ENCODE measurements at regions not wholly inside any gene's neighbourhood (a gene's known extent, or its start where the extent isn't known, plus 50 kb on each side); places are given as distances from the start of the nearest gene placed in this dataset.

DNA sequence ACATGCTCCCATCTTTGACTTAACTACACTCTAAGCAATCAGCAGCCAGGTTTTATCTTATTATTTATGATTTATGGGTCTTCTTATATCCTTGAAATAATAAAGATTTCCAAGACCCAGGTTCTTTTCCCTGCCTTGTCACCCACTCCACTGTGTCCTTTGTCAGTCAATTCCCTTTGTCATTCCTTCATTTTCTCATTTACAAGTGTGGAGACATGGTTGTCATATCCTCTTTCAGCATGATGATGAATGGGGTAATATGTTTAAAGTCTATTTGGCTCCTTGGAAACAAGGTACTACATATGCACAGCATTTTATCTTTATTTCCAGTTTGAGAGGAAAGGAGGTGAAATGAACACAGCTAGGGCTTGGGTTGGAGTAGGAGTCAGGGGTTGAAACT, 521.8 kb downstream of the LMO7 start:
- no peak for DNase-seq

- no peak for DNase-seq
Observed at GRCh38 chr13:76153239-76153638, 517.1 kb downstream of the LMO7 start.

DNA sequence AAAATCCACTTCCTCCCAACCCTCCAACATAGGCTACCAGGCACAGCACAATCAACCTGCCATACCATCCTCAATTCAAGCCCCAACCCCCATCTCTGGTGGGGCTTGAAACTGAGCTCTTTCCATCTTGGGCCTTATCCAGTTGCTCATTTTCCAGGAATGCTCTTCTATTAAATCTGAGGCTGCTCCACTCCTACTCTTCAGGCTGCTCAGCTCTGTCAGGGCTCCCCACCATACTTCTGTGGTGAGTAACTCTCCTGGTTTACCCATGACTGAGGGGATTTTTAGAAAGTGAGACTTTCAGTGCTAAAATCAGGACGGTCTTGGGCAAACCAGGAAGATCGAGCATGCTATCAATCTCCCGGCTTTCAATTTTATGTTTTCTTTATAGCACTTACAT, 512.8 kb downstream of the LMO7 start:
- DNase-seq, result no peak

DNA sequence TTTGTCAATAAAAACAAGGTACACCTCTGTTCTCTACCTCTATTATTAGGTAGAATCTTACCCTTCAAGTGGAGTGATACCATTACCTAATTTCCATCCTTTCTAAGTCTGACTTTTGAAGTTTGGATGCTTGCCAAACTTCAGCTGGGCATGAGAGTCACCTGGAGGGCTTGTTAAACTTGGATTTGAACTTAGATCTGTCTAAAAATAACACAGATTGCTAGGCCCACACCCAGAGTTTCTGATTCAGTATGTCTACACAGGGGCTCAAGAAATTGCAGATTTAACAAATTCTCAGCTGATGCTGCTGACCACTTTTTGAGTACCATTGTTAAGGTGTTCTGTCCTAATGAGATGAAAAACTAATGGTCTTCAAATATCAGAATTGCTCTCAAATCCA, 512.2 kb downstream of the LMO7 start:
- DNase-seq, result no peak

DNA sequence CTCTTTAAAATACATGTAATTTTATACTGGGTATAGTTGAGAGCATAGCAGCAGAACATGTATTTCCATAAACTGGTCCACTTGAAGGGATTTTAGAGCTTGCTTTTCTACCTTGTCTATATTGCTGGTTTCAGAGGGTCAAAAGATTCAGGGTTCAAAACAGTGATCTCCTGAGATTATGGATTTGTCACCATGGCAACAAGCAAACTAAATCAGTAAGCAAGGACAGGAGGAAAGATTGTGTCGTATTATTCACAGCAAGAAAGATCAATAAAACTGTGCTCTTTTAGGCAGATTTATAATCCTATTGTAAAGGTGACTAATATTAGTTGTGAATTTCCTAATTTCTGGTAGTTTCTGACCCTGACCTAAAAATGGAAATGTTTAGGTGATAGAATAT, 496.4 kb downstream of the LMO7 start:
- no peak for DNase-seq

- DNase-seq, result no peak
Observed at GRCh38 chr13:76131551-76131950, 495.4 kb downstream of the LMO7 start.

DNA sequence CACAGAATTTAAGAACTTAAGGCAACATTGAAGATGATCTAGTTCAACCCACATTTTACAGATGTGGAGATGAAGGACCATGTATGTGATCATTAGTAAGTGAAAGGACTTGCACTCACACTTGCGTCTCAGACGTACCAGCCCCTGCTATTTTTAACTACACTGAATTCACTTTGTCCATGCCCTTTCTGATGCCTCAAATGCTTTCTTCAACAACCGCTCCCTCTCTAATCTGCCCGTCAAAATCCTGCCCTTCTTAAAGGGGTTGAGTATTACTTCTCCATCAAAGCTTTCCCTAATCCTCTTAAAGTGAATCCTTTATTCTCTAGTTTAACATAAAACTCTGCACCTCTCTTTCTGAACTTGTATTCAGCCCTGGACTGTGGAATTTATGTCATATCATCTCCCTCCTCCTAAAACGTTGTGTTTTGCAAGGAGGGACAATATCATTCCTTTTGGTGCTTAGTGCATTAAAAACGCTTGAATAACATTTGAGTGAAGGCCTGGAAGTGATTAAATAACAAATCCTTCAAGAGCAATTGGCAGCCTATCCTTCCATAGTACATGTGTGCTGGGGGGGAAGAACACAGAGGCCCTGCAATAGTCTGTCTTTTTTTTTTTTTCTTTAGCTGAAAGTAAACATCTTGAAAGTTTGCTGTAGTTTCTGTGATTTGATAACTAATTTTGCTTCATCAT, 493.3 kb downstream of the LMO7 start:
- DNase-seq, result no peak

- DNase-seq, result no peak
Observed at GRCh38 chr13:76127922-76128321, 491.8 kb downstream of the LMO7 start.

GRCh38 chr13:76123548-76123947, 487.4 kb downstream of the LMO7 start:
- DNase-seq, result no peak

DNA sequence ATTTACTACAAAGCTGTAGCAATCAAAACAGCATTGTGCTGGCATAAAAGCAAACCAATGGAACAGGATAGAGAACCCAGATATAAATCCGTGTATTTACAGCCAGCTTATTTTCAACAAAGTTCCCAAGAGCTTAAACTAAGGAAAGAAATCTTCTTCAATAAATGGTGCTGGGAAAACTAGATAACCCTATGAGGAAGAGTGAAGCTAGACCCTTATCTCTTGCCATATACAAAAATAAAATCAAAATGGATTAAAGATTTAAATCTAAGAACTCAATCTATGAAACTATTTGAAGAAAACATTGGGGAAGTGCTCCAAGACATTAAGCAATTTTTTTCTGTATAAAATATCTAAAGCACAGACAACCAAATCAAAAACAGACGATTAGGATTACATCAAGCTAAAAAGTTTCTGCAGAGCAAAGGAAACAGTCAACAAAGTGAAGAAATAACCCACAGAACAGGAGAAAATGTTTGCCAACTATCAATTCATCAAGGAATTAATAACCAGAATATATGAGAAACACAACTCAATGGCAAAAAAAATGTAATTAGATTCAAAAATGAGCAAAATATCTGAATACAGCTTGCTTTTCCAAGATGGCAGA, 480.7 kb downstream of the LMO7 start:
- DNase-seq, result no peak

DNA sequence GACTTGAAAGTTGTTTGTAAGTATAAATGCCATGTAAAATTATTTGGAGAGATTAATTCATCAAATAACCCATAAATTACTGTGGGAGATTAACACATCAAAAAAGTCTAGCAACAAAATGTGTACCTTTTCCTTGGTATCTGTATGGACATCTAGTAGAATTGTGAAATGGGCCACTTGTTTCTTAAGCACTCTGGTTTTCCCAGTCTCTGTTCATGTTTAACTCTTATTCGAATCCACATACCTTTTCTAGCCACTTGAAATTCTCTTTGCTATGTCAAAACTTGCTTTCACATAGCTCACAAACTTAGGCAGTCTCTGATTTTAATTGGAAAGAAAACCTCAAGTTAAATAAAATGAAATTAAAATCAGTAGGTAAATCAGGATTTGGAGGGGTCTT, 470.6 kb downstream of the LMO7 start:
- no peak for DNase-seq

GRCh38 chr13:76094645-76095044, 458.5 kb downstream of the LMO7 start:
- no peak for DNase-seq

GRCh38 chr13:76091076-76091475, 454.9 kb downstream of the LMO7 start:
- DNase-seq, result no peak

DNA sequence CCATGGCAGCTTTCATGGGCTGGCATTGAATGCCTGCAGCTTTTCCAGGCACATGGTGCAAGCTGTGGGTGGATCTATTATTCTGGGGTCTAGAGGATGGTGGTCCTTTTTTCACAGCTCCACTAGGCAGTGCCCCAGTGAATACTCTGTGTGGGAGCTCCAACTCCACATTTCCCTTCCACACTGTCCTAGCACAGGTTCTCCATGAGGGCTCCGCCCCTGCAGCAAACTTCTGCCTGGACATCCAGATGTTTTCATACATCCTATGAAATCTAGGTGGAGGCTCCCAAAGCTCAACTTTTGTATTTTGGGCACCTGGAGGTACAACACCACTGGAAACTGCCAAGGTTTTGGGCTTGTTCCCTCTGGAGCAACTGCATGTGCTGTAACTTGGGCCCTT, 450.6 kb downstream of the LMO7 start:
- DNase-seq, result no peak

DNA sequence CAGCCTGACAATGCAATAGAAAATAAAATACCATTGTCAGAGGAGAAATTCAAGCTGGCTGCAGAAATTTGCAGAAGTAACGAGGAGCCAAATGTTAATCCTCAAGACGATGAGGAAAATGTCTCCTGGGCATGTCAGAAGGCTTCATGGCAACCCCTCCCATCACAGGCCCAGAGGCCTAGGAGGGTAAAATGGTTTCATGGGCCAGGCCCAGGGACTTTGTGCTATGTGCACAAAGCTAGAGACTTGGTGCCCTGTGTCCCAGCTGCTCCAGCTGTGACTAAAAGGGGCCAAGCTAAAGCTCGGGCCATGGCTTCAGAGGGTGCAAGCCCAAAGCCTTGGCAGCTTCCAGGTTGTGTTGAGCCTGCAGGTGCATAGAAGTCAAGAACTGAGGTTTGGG, 431.7 kb downstream of the LMO7 start:
- no peak for DNase-seq

- DNase-seq, result no peak
Observed at GRCh38 chr13:76053181-76053580, 417.1 kb downstream of the LMO7 start.

DNA sequence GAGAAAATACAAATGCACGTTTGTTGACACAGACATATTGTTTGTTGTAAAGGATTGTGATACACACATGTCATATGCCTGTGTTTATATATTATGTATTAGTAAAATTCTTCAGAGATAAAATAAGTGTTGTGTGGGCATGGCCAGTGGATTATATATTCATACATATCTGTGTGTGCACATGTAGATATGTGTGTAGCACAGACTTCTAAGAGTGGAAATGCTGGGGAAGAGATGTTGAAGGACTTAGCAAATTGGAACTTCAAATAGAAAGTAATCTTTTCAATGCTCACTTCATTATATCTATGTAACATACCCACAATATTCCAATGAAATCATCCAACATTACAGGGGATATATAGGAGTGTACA, 413.2 kb downstream of the LMO7 start:
- DNase-seq, result no peak

GRCh38 chr13:76048675-76049375, 412.7 kb downstream of the LMO7 start:
- no peak for DNase-seq

DNA sequence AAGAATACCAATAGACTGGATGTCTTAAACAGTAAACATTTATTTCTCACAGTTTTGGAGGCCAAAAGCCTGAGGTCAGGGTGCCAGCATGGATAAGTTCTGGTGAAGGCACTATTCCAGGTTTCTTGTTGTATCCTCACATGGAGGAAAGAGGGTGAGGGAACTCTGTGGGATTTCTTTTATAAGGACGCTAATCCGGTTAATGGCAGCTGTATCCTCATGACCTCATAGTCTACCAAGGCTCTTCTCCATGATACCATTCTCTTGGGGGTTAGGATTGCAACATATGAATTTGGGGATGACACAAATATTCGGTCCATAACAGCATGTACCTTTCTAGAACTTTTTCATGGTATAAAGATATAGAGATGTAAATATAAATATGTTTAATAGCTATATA, 412.0 kb downstream of the LMO7 start:
- DNase-seq, result no peak

DNA sequence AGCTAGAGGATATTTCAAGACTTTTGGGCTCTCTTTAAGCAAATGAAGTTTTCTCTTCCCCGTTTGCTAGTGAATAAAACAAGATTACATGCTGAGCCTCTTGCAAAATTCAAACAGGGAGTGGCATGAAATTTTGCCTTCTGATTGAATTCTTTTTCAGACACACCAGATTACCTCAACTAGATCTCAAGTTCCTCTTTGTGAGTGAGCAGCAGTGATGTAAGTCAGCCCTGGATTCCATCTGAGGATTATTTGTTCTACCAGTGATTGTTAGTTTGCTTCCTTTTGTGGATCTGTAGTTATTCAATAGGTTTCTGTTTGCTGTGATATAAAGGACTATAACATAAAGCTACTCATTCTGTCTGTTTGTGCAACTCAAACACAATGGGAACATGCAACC, 407.7 kb downstream of the LMO7 start:
- DNase-seq, result no peak

DNA sequence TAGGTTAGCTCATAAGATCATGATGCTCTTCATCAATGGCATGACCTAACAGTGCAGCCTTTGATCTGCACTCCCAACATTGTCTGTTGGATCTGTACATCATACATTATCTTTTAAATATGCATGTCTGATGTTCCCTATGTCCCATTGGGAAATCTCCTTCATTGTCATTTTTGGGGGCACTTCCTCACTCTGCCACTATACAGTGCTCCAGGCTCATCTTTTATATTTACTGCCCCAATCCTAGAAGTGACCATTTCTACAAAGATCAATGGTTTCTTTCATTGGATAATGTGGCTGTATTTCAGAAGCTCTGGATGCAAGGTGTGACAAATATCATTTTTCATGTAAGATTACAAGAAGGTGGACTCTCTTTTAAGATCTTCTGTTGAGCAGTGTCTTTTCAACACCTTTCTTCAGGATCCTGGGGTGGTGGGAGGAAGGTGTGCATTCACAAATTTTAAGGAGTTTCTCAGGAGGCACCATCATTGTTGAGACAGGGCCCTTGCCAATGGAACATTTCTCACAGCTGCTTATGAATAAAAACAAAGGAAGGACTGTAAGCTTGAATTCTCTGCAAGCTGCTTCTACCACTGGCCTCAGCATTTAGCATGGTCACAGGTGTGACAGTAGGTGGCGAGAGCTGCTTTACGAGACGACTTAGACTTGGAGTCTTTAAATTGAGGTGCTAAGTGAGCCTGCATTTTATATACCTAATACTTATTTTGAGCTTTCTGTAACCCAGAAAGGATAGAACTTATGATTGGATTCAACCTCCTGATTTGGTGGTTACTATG, 403.0 kb downstream of the LMO7 start:
- no peak for DNase-seq

GRCh38 chr13:76036176-76036575, 400.0 kb downstream of the LMO7 start:
- DNase-seq, result no peak

GRCh38 chr13:76035711-76036110, 399.6 kb downstream of the LMO7 start:
- no peak for DNase-seq

DNA sequence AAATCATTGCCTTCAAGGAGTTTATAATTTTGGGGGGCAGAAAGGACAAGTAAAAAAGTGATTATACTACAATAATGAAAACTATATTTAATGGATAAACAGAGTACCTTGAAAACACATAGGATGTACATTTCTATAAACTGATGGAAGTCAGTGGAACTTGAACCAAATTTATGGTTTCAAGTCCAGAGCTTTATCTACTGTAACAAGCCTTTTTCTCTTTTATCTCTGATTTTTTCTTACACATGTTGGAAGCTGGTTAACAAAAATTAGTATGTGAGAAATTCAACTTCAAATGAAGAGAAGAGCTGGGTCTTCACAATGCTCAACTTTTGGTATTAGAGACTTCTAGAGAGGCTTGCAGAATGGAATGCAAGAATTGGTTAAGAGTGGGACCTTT, 393.6 kb downstream of the LMO7 start:
- no peak for DNase-seq
